ENCODE measurements at regions not wholly inside any gene's neighbourhood (a gene's known extent, or its start where the extent isn't known, plus 50 kb on each side); places are given as distances from the start of the nearest gene placed in this dataset.
"Not testable (repeated sequence)": the region's sequence is repeated elsewhere in the genome, so short reads cannot be mapped to it uniquely, and the experiment has no call there.

- H3K9ac ChIP-seq (ENCODE audit: low read length in 3 of 3): no peak overlapping the region
- H3K27ac ChIP-seq (ENCODE audit: low read depth in 2 of 2, low read length in 2 of 2): no peak overlapping the region
- TF ChIP-seq CTCF (IDR thresholded peaks at IDR 0.05; ENCODE audit: borderline replicate concordance, extremely low read depth, insufficient read depth): no peak
- no peaks in the 10 kb centered on the region for H3K36me3 ChIP-seq (ENCODE audit: control insufficient read depth in 2 of 3, insufficient read depth in 3 of 3, low read length in 3 of 3)
- H3K4me3 ChIP-seq (ENCODE audit: low read length in 3 of 3): no peak overlapping the region
- H3K9me3 ChIP-seq (ENCODE audit: control insufficient read depth in 2 of 3, insufficient read depth in 1 of 3, low read length in 3 of 3): no peaks in the 10 kb centered on the region
- H3K27me3 ChIP-seq (ENCODE audit: control insufficient read depth, insufficient read depth, low read length): no peaks in the 10 kb centered on the region
- FAIRE-seq (no peak), DNase-seq (no peak)
- no peaks in the 10 kb centered on the region for H3K4me1 ChIP-seq (ENCODE audit: control insufficient read depth in 2 of 3, insufficient read depth in 2 of 3, low read depth in 1 of 3, low read length in 3 of 3)
- intact Hi-C loops (cut with DNase I): no loop called here
These were observed 543.9 kb upstream of the LINC00305 start for GRCh38 chr18:64692826-64693225.

- intact Hi-C loops (cut with DNase I): no loop called here
- FAIRE-seq (no peak), DNase-seq (no peak)
- no peaks in the 10 kb centered on the region for H3K36me3 ChIP-seq (ENCODE audit: control insufficient read depth in 2 of 3, insufficient read depth in 3 of 3, low read length in 3 of 3)
- no peak overlapping the region for H3K27ac ChIP-seq (ENCODE audit: low read depth in 2 of 2, low read length in 2 of 2)
- H3K27me3 ChIP-seq (ENCODE audit: control insufficient read depth, insufficient read depth, low read length): no peaks in the 10 kb centered on the region
- H3K4me1 ChIP-seq (ENCODE audit: control insufficient read depth in 2 of 3, insufficient read depth in 2 of 3, low read depth in 1 of 3, low read length in 3 of 3): no peaks in the 10 kb centered on the region
- no peak overlapping the region for H3K9ac ChIP-seq (ENCODE audit: low read length in 3 of 3)
- no peak overlapping the region for H3K4me3 ChIP-seq (ENCODE audit: low read length in 3 of 3)
- no peaks in the 10 kb centered on the region for H3K9me3 ChIP-seq (ENCODE audit: control insufficient read depth in 2 of 3, insufficient read depth in 1 of 3, low read length in 3 of 3)
- TF ChIP-seq CTCF (IDR thresholded peaks at IDR 0.05; ENCODE audit: borderline replicate concordance, extremely low read depth, insufficient read depth): no peak
These were observed 530.2 kb upstream of the LINC00305 start for GRCh38 chr18:64679121-64679520.

GRCh38 chr18:64678048-64678447 lies 529.2 kb upstream of the LINC00305 start:
- H3K27ac ChIP-seq (ENCODE audit: low read depth in 2 of 2, low read length in 2 of 2): no peak overlapping the region
- H3K4me3 ChIP-seq (ENCODE audit: low read length in 3 of 3): no peak overlapping the region
- FAIRE-seq: no peak
- no peak for DNase-seq
- H3K36me3 ChIP-seq (ENCODE audit: control insufficient read depth in 2 of 3, insufficient read depth in 3 of 3, low read length in 3 of 3): no peaks in the 10 kb centered on the region
- no peaks in the 10 kb centered on the region for H3K9me3 ChIP-seq (ENCODE audit: control insufficient read depth in 2 of 3, insufficient read depth in 1 of 3, low read length in 3 of 3)
- TF ChIP-seq CTCF (IDR thresholded peaks at IDR 0.05; ENCODE audit: borderline replicate concordance, extremely low read depth, insufficient read depth): no peak
- H3K27me3 ChIP-seq (ENCODE audit: control insufficient read depth, insufficient read depth, low read length): no peaks in the 10 kb centered on the region
- no peaks in the 10 kb centered on the region for H3K4me1 ChIP-seq (ENCODE audit: control insufficient read depth in 2 of 3, insufficient read depth in 2 of 3, low read depth in 1 of 3, low read length in 3 of 3)
- no peak overlapping the region for H3K9ac ChIP-seq (ENCODE audit: low read length in 3 of 3)
- intact Hi-C loops (cut with DNase I): no loop called here

DNA sequence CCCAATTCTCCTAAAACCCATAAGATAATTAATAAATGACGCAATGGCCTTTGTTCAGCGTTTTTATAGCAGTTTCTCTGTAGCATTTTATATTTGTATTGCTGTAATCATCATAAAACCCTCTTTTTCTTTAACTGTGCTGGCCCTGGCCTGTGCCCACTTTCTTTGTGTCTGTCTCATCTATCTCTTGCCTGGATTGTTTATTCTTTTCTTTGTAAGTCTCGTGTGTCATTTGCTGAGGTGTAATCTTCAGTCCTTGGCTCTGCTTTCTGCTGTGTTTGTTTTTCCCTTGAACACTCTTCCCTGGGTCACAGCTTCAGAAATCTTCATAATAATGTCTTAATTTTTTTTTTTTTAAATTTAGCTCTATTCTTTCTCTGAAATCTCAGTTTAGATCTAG lies 525.8 kb upstream of the LINC00305 start:
- TF ChIP-seq CTCF (IDR thresholded peaks at IDR 0.05; ENCODE audit: borderline replicate concordance, extremely low read depth, insufficient read depth): no peak
- DNase-seq (no peak), FAIRE-seq (no peak)

DNA sequence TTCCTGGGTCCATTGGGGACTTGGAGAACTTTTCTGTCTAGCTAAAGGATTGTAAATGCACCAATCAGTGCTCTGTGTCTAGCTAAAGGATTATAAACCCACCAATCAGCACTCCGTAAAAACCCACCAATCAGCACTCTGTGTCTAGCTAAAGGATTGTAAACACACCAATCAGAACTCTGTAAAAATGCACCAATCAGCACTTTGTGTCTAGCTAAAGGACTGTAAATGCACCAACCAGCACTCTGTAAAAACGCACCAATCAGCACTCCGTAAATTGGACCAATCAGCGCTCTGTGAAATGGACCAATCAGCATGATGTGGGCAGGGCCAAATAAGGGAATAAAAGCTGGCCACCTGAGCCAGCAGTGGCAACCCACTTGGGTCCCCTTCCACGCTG lies 522.4 kb upstream of the LINC00305 start:
- H3K9me3 ChIP-seq (ENCODE audit: control insufficient read depth in 2 of 3, insufficient read depth in 1 of 3, low read length in 3 of 3); H3K27ac ChIP-seq (ENCODE audit: low read depth in 2 of 2, low read length in 2 of 2); FAIRE-seq; H3K4me1 ChIP-seq (ENCODE audit: control insufficient read depth in 2 of 3, insufficient read depth in 2 of 3, low read depth in 1 of 3, low read length in 3 of 3); H3K4me3 ChIP-seq (ENCODE audit: low read length in 3 of 3); DNase-seq; H3K9ac ChIP-seq (ENCODE audit: low read length in 3 of 3); intact Hi-C loops (cut with DNase I); H3K27me3 ChIP-seq (ENCODE audit: control insufficient read depth, insufficient read depth, low read length); H3K36me3 ChIP-seq (ENCODE audit: control insufficient read depth in 2 of 3, insufficient read depth in 3 of 3, low read length in 3 of 3): not testable (repeated sequence)

More for the DNA sequence above, 525.8 kb upstream of the LINC00305 start:
- Histone ChIP-seq H3K27me3 (ENCODE audit: control insufficient read depth, insufficient read depth, low read length) (no peaks in the 10 kb centered on the region), H3K9me3 (ENCODE audit: control insufficient read depth in 2 of 3, insufficient read depth in 1 of 3, low read length in 3 of 3) (no peaks in the 10 kb centered on the region), H3K27ac (ENCODE audit: low read depth in 2 of 2, low read length in 2 of 2) (no peak overlapping the region), H3K4me3 (ENCODE audit: low read length in 3 of 3) (no peak overlapping the region), H3K4me1 (ENCODE audit: control insufficient read depth in 2 of 3, insufficient read depth in 2 of 3, low read depth in 1 of 3, low read length in 3 of 3) (no peaks in the 10 kb centered on the region), H3K36me3 (ENCODE audit: control insufficient read depth in 2 of 3, insufficient read depth in 3 of 3, low read length in 3 of 3) (no peaks in the 10 kb centered on the region), H3K9ac (ENCODE audit: low read length in 3 of 3) (no peak overlapping the region)
- intact Hi-C loops (cut with DNase I): no loop called here

Measured in kidney (tissue), 13 donors.